GM23338 (cell line): ENCODE measurements at regions not wholly inside any gene's neighbourhood (a gene's known extent, or its start where the extent isn't known, plus 50 kb on each side); places are given as distances from the start of the nearest gene placed in this dataset.

Experiments used
- ATAC-seq: fragments of 200-7000 bp; cut with Tn5 transposase; 3 replicates; pipeline ENCODE4 v1.9.1; 2020
- DNase-seq: peaks from one replicate; pipeline ENCODE4 v3.0.0-alpha.2; 2015; ENCODE audit warnings: low spot score
- H2AFZ ChIP-seq: fragments of 200-600 bp; sonication (generic); 2 replicates; pipeline ENCODE4 v1.8.0; 2016; ENCODE audit warnings: antibody characterized with exemption, mild to moderate bottlenecking, moderate library complexity
- H3F3A ChIP-seq: fragments of 200-600 bp; sonication (generic); replicated peaks from 2 replicates; pipeline ENCODE4 v1.8.0; 2017; ENCODE audit warnings: antibody characterized with exemption, mixed run types, low read depth
- H3K27ac ChIP-seq: fragments of 200-600 bp; sonication (generic); 2 replicates; pipeline ENCODE4 v1.6.1; 2016; ENCODE audit warnings: low read depth
- H3K27me3 ChIP-seq: fragments of 200-600 bp; sonication (generic); 2 replicates; pipeline ENCODE4 v1.8.0; 2016; ENCODE audit warnings: mild to moderate bottlenecking, mixed run types, moderate library complexity; ENCODE audit not compliant: insufficient read depth
- H3K36me3 ChIP-seq: fragments of 200-600 bp; sonication (generic); 2 replicates; pipeline ENCODE4 v1.8.0; 2016; ENCODE audit warnings: mild to moderate bottlenecking; ENCODE audit not compliant: insufficient read depth
- H3K4me1 ChIP-seq: fragments of 200-600 bp; sonication (generic); 2 replicates; pipeline ENCODE4 v1.8.0; 2016; ENCODE audit warnings: mild to moderate bottlenecking, moderate library complexity; ENCODE audit not compliant: insufficient read depth
- H3K4me2 ChIP-seq: fragments of 200-600 bp; sonication (generic); 2 replicates; pipeline ENCODE4 v1.7.1; 2017; ENCODE audit warnings: mixed run types
- H3K4me3 ChIP-seq: fragments of 200-600 bp; sonication (generic); 2 replicates; pipeline ENCODE4 v1.6.1; 2016; ENCODE audit warnings: mixed run types
- H3K79me2 ChIP-seq: fragments of 200-600 bp; sonication (generic); replicated peaks from 2 replicates; pipeline ENCODE4 v1.8.0; 2017; ENCODE audit warnings: mild to moderate bottlenecking; ENCODE audit not compliant: insufficient read depth
- H3K9me2 ChIP-seq: fragments of 200-600 bp; sonication (generic); 2 replicates; pipeline ENCODE4 v1.8.0; 2017; ENCODE audit not compliant: insufficient read depth
- H4K20me1 ChIP-seq: fragments of 200-600 bp; sonication (generic); replicated peaks from 2 replicates; pipeline ENCODE4 v1.8.0; 2017; ENCODE audit warnings: mild to moderate bottlenecking; ENCODE audit not compliant: insufficient read depth
- H3K27ac Mint-ChIP-seq: 2 replicates; pipeline ENCODE4 v1.8.0; 2020; ENCODE audit warnings: inconsistent platforms, mild to moderate bottlenecking, moderate library complexity, mixed read lengths
- H3K27me3 Mint-ChIP-seq: 3 replicates; pipeline ENCODE4 v1.8.0; 2022; ENCODE audit warnings: low read depth, mild to moderate bottlenecking, moderate library complexity, mixed read lengths, inconsistent platforms; ENCODE audit not compliant: insufficient read depth, poor library complexity
- H3K36me3 Mint-ChIP-seq: 3 replicates; pipeline ENCODE4 v1.8.0; 2021; ENCODE audit warnings: low read depth, mild to moderate bottlenecking, inconsistent platforms, moderate library complexity, mixed read lengths
- H3K4me1 Mint-ChIP-seq: 3 replicates; pipeline ENCODE4 v1.8.0; 2020; ENCODE audit warnings: mild to moderate bottlenecking, inconsistent platforms, mixed read lengths
- H3K4me3 Mint-ChIP-seq: 3 replicates; pipeline ENCODE4 v1.8.0; 2021; ENCODE audit warnings: moderate library complexity, mild to moderate bottlenecking, inconsistent platforms, mixed read lengths
- H3K9me3 Mint-ChIP-seq: 3 replicates; pipeline ENCODE4 v1.8.0; 2020; ENCODE audit warnings: moderate library complexity, mild to moderate bottlenecking, inconsistent platforms, mixed read lengths
- CREB1 ChIP-seq: fragments of 250-450 bp; sonication (Bioruptor Pico); IDR thresholded peaks from 2 replicates; pipeline ENCODE4 v1.5.0; 2020; ENCODE audit warnings: low read depth, mild to moderate bottlenecking, moderate library complexity
- POLR2AphosphoS5 ChIP-seq: IDR thresholded peaks from 2 replicates; pipeline ENCODE4 v1.6.1; 2016; ENCODE audit warnings: antibody characterized with exemption, low read depth
- REST ChIP-seq: IDR thresholded peaks from one replicate; pipeline ENCODE4 v1.6.1; 2018; ENCODE audit warnings: antibody characterized with exemption; ENCODE audit not compliant: unreplicated experiment
- STAT1 ChIP-seq: IDR thresholded peaks from one replicate; pipeline ENCODE4 v1.6.1; 2016; ENCODE audit warnings: antibody characterized with exemption; ENCODE audit not compliant: unreplicated experiment
- ZNF114 ChIP-seq: fragments of 250-450 bp; sonication (Bioruptor Pico); IDR thresholded peaks from 2 replicates; pipeline ENCODE4 v1.5.0; 2020; ENCODE audit warnings: mild to moderate bottlenecking, moderate library complexity
- ZNF462 ChIP-seq: fragments of 250-450 bp; sonication (Bioruptor Pico); IDR thresholded peaks from 2 replicates; pipeline ENCODE4 v1.5.0; 2020; ENCODE audit warnings: mild to moderate bottlenecking, moderate library complexity
- TF ChIP-seq, protein P1 (sequence below): IDR thresholded peaks from 2 replicates; pipeline ENCODE4 v1.6.1; 2016; ENCODE audit warnings: antibody characterized with exemption

GRCh38 chr18:68234131-68234530, 480.8 kb downstream of the TMX3 start:
- H2AFZ ChIP-seq: no peak overlapping the region
- H3K27ac Mint-ChIP-seq: no peak overlapping the region
- H3K27me3 Mint-ChIP-seq: no peaks in the 10 kb centered on the region
- H3K36me3 ChIP-seq: no peaks in the 10 kb centered on the region
- no peaks in the 10 kb centered on the region for H3K4me1 Mint-ChIP-seq
- no peaks in the 10 kb centered on the region for H3K79me2 ChIP-seq
- H3K27ac ChIP-seq: no peak overlapping the region
- H3K36me3 Mint-ChIP-seq: no peaks in the 10 kb centered on the region
- DNase-seq (no peak), ATAC-seq (no peak)
- H3K4me3 ChIP-seq: no peak overlapping the region
- H4K20me1 ChIP-seq: no peaks in the 10 kb centered on the region
- H3K4me3 Mint-ChIP-seq: no peak overlapping the region
- no peaks in the 10 kb centered on the region for H3F3A ChIP-seq
- H3K4me1 ChIP-seq: no peaks in the 10 kb centered on the region
- H3K4me2 ChIP-seq: no peak overlapping the region
- no peaks in the 10 kb centered on the region for H3K27me3 ChIP-seq
- H3K9me3 Mint-ChIP-seq: no peaks in the 10 kb centered on the region
- peaks cover 5% of the 10 kb centered on the region for H3K9me2 ChIP-seq
- TF ChIP-seq ZNF462 (no peak), ZNF114 (CRISPR knock-in tag) (no peak), STAT1 (no peak), CREB1 (no peak), POLR2AphosphoS5 (no peak), REST (no peak)
- TF ChIP-seq, protein P1, sequence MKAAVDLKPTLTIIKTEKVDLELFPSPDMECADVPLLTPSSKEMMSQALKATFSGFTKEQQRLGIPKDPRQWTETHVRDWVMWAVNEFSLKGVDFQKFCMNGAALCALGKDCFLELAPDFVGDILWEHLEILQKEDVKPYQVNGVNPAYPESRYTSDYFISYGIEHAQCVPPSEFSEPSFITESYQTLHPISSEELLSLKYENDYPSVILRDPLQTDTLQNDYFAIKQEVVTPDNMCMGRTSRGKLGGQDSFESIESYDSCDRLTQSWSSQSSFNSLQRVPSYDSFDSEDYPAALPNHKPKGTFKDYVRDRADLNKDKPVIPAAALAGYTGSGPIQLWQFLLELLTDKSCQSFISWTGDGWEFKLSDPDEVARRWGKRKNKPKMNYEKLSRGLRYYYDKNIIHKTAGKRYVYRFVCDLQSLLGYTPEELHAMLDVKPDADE: no peak
